ENCODE measurements at regions not wholly inside any gene's neighbourhood (a gene's known extent, or its start where the extent isn't known, plus 50 kb on each side); places are given as distances from the start of the nearest gene placed in this dataset.

GRCh38 chr14:29232711-29233110, 466.1 kb downstream of the FOXG1 start:
- H3K9me3 ChIP-seq (ENCODE audit: control extremely low read depth in 1 of 3, control insufficient read depth in 2 of 3, insufficient read depth in 1 of 3, low read length in 2 of 3): no peaks in the 10 kb centered on the region
- no peak overlapping the region for H3K4me3 ChIP-seq (ENCODE audit: control extremely low read depth in 1 of 5, extremely low read depth in 1 of 5, insufficient read depth in 1 of 5, low read depth in 2 of 5, low read length in 4 of 5)
- no peak overlapping the region for H3K27ac Mint-ChIP-seq
- intact Hi-C loops (cut with micrococcal nuclease): no loop called here
- no peaks in the 10 kb centered on the region for H3K27me3 Mint-ChIP-seq
- DNase-seq: no peak
- ChIA-PET POLR2A (no interaction called here), CTCF (no interaction called here)
- no peak overlapping the region for H3K27ac ChIP-seq (ENCODE audit: low read length in 2 of 2)
- H3K9ac ChIP-seq (ENCODE audit: low read length): no peak overlapping the region
- H2AFZ ChIP-seq (ENCODE audit: insufficient read depth, low read depth, low read length, poor library complexity, severe bottlenecking): no peak overlapping the region
- no peaks in the 10 kb centered on the region for H3K4me1 Mint-ChIP-seq
- H3K4me3 Mint-ChIP-seq: no peak overlapping the region
- H3K27me3 ChIP-seq (replicated peaks in 1 of 4; ENCODE audit: control extremely low read depth in 1 of 4, control insufficient read depth in 3 of 4, insufficient read depth in 4 of 4, low read length in 3 of 4): no peaks in the 10 kb centered on the region
- no peaks in the 10 kb centered on the region for H3K79me2 ChIP-seq (ENCODE audit: control insufficient read depth, insufficient read depth, low read length)
- no peaks in the 10 kb centered on the region for H3K4me1 ChIP-seq (ENCODE audit: control insufficient read depth in 2 of 2, insufficient read depth in 2 of 2, low read length in 2 of 2)
- H3K9me3 Mint-ChIP-seq (ENCODE audit: insufficient read depth): no peaks in the 10 kb centered on the region
- no peak for ATAC-seq (ENCODE audit: low read depth)
- H3K36me3 ChIP-seq (replicated peaks in 1 of 2; ENCODE audit: control extremely low read depth in 1 of 2, control insufficient read depth in 1 of 2, extremely low read depth in 1 of 2, insufficient read depth in 2 of 2, low read length in 1 of 2): no peaks in the 10 kb centered on the region
- H3K4me2 ChIP-seq (replicated peaks; ENCODE audit: low read depth, low read length, poor library complexity, severe bottlenecking): no peak overlapping the region
- H4K20me1 ChIP-seq (ENCODE audit: control insufficient read depth, insufficient read depth, low read length, poor library complexity, severe bottlenecking): no peaks in the 10 kb centered on the region
- no peak for TF ChIP-seq EZH2 (IDR thresholded peaks at IDR 0.05; ENCODE audit: borderline replicate concordance, insufficient read depth, low read depth, low read length, poor library complexity, severe bottlenecking)
- TF ChIP-seq, protein P1, sequence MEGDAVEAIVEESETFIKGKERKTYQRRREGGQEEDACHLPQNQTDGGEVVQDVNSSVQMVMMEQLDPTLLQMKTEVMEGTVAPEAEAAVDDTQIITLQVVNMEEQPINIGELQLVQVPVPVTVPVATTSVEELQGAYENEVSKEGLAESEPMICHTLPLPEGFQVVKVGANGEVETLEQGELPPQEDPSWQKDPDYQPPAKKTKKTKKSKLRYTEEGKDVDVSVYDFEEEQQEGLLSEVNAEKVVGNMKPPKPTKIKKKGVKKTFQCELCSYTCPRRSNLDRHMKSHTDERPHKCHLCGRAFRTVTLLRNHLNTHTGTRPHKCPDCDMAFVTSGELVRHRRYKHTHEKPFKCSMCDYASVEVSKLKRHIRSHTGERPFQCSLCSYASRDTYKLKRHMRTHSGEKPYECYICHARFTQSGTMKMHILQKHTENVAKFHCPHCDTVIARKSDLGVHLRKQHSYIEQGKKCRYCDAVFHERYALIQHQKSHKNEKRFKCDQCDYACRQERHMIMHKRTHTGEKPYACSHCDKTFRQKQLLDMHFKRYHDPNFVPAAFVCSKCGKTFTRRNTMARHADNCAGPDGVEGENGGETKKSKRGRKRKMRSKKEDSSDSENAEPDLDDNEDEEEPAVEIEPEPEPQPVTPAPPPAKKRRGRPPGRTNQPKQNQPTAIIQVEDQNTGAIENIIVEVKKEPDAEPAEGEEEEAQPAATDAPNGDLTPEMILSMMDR (IDR thresholded peaks at IDR 0.05): no peak

DNA sequence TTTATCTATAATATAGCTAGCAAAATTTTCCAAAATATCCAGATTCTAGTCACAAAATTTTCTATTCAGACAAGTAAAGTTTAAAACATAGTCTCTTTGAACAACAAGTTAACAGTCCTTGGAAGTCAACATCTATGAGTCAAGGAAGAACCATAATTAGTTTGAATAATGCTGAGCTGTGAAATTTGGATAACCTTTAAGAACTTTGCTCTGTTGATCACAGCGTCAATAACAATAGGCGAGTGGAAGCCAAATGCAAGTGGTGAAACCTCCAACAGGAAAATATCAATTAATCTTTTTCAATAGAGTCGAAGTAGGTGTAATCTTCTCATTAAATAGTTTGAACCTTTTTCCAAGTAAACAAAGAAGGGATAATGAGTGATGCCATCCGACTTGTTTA, 466.6 kb downstream of the FOXG1 start:
- Histone ChIP-seq H4K20me1 (ENCODE audit: control insufficient read depth, insufficient read depth, low read length, poor library complexity, severe bottlenecking) (no peaks in the 10 kb centered on the region), H3K27me3 (replicated peaks in 1 of 4; ENCODE audit: control extremely low read depth in 1 of 4, control insufficient read depth in 3 of 4, insufficient read depth in 4 of 4, low read length in 3 of 4) (no peaks in the 10 kb centered on the region), H3K79me2 (ENCODE audit: control insufficient read depth, insufficient read depth, low read length) (no peaks in the 10 kb centered on the region), H3K27ac (ENCODE audit: low read length in 2 of 2) (no peak overlapping the region), H3K9ac (ENCODE audit: low read length) (no peak overlapping the region), H3K36me3 (replicated peaks in 1 of 2; ENCODE audit: control extremely low read depth in 1 of 2, control insufficient read depth in 1 of 2, extremely low read depth in 1 of 2, insufficient read depth in 2 of 2, low read length in 1 of 2) (no peaks in the 10 kb centered on the region), H3K4me1 (ENCODE audit: control insufficient read depth in 2 of 2, insufficient read depth in 2 of 2, low read length in 2 of 2) (no peaks in the 10 kb centered on the region), H3K4me2 (replicated peaks; ENCODE audit: low read depth, low read length, poor library complexity, severe bottlenecking) (no peak overlapping the region), H3K4me3 (ENCODE audit: control extremely low read depth in 1 of 5, extremely low read depth in 1 of 5, insufficient read depth in 1 of 5, low read depth in 2 of 5, low read length in 4 of 5) (no peak overlapping the region), H2AFZ (ENCODE audit: insufficient read depth, low read depth, low read length, poor library complexity, severe bottlenecking) (no peak overlapping the region), H3K9me3 (ENCODE audit: control extremely low read depth in 1 of 3, control insufficient read depth in 2 of 3, insufficient read depth in 1 of 3, low read length in 2 of 3) (no peaks in the 10 kb centered on the region)
- Mint-ChIP-seq H3K9me3 (ENCODE audit: insufficient read depth) (no peaks in the 10 kb centered on the region), H3K27ac (no peak overlapping the region), H3K27me3 (no peaks in the 10 kb centered on the region), H3K4me3 (no peak overlapping the region), H3K4me1 (no peaks in the 10 kb centered on the region)
- DNase-seq: no peak
- no peak for ATAC-seq (ENCODE audit: low read depth)
- intact Hi-C loops (cut with micrococcal nuclease): no loop called here
- ChIA-PET POLR2A (no interaction called here), CTCF (no interaction called here)
- 60% methylated on average over 1 of the region's 4 CpGs for WGBS (ENCODE audit: insufficient coverage)
- TF ChIP-seq, protein P1 (IDR thresholded peaks at IDR 0.05): no peak
- TF ChIP-seq EZH2 (IDR thresholded peaks at IDR 0.05; ENCODE audit: borderline replicate concordance, insufficient read depth, low read depth, low read length, poor library complexity, severe bottlenecking): no peak

Measured in B cell (primary cell).